GM19239 (cell line): ENCODE measurements at regions not wholly inside any gene's neighbourhood (a gene's known extent, or its start where the extent isn't known, plus 50 kb on each side); places are given as distances from the start of the nearest gene placed in this dataset.
"Not testable (repeated sequence)": the region's sequence is repeated elsewhere in the genome, so short reads cannot be mapped to it uniquely, and the experiment has no call there.

Experiments
- DNase-seq: peaks from one replicate; pipeline ENCODE4 v3.0.0; 2011; ENCODE audit warnings: low spot score; ENCODE audit not compliant: insufficient read length
- FAIRE-seq: peaks from 2 replicates; lab custom pipeline; 2011; peaks lifted over from hg19 to GRCh38; lab: Jason Lieb, UNC

- DNase-seq (no peak), FAIRE-seq (no peak)
These were observed 173.0 kb upstream of the E2F7 start for GRCh38 chr12:77238335-77238734.

GRCh38 chr12:77237896-77238295 is 172.5 kb upstream of the E2F7 start:
- DNase-seq: no peak
- FAIRE-seq: no peak

DNA sequence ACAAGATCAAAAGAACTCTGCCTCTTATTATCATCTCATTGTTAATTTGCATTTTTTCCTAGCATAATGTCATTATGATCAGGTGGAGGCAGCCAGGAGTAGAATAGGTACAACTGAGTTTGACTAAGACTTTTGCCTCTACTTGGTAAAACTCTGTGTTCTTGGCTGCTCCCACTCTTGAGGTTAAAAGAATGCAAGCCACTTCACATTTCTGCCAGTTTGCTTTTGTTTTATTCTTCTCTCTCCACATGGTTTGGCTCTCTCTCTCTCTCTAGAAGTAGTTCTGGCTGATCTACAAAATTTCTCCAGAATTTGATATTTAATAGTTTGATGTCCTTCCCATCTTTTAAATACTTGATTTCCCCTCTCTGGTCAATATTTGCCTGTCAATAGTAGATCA is 170.7 kb upstream of the E2F7 start:
- no peak for FAIRE-seq
- DNase-seq: no peak

- FAIRE-seq (no peak), DNase-seq (no peak)
These were observed 166.7 kb upstream of the E2F7 start for GRCh38 chr12:77232045-77232444.

DNA sequence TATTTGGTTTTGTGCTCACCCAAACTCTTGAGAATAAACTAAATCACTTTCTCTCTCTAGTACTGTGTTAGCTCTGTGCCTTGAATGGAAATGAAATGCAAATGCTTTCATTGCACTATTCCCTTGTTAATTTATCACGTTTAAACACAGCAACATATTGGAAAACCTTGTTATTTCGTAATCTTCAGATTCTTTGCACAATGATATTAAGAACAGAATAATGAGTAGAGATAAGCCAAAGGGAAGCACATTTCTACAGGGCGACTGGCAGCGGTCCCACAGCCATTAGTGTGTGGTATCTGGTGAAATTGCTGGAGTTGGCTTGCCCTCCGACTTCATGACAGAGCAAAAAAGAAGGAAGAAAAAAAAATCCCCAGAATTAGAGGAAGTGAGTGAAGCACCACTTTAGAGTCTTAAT is 166.1 kb upstream of the E2F7 start:
- no peak for DNase-seq
- FAIRE-seq: no peak

DNA sequence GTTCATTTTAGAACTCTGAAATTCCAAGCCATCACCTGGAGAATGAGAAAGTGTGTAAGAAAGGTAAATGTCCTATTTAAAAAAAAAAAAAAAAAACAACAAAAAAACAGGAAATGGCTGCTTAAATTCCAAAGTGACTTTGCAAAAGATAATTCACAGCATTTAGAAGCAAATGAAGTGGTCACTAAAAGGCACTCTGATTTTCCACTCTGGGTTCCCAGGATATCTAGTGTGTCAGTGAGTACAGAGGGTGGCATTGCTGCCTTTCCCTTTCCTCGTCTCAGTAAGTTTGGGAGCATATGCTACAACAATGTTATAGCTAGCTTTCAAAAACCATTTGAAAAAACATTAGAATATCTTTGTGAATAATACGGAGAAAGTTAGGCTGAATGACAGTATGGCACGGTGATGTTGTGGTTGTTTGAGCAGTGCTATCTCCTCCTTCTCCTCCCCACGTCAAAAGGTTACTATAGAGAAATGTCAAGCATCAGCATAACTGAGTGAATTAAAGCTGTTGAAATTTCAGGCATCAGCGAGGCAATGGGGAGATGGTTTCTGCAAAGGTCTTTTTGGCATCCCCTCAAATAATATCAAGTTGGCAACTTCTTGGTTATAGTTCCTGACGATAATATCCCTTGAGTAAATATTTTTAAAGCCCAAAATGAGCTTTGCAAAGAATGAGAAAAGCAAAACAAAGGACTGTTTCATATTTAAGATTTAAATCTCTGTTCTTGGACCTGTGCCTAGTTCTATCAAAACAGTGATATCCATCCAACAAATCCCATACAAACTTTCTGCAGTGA is 164.5 kb upstream of the E2F7 start:
- FAIRE-seq (no peak), DNase-seq (no peak)

GRCh38 chr12:77228376-77228775 is 163.0 kb upstream of the E2F7 start:
- FAIRE-seq (no peak), DNase-seq (no peak)

- DNase-seq (no peak), FAIRE-seq (no peak)
These were observed 161.0 kb upstream of the E2F7 start for GRCh38 chr12:77226368-77226767.

DNA sequence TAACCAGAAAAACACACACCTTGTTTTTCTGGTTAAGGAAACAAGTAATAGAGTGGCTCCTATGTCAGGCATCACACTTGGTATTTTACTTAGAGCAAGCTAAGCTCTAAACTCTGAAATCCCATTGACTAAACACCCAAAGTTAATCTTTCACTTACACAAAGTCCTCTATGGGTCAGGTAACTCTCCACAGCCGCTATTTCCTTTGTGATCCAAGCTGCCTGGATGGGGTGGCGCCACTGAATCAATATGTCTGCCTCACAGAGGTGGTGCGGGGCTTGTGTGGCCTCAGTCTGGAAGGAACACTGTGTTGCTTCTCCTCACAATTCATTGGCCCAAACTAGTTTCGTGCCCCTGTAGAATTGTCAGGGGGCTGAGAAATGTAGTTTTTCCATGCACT is 160.0 kb upstream of the E2F7 start:
- DNase-seq (no peak), FAIRE-seq (no peak)

DNA sequence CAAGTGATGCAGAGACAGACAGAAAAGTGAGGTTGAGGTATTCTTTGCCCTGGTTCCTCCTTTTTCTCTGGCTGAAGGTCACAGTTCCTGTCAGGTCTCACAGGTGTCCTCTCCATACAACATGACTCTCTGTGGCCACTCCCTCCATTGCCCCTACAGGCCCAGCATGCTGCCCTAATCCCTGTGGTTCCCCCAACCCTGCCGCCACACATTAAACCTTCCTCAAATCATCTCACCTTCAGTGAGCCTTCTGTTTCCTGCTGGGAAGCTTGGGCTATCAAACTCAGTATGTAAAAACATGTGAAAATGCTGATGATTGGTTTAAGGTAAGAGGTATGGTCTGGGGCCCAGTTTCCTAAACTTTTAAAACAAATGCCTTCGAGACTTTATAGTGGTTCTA is 159.0 kb upstream of the E2F7 start:
- FAIRE-seq: no peak

GRCh38 chr12:77222336-77222735 is 157.0 kb upstream of the E2F7 start:
- FAIRE-seq (no peak), DNase-seq (no peak)

More for the DNA sequence above, 159.0 kb upstream of the E2F7 start:
- DNase-seq: no peak

DNA sequence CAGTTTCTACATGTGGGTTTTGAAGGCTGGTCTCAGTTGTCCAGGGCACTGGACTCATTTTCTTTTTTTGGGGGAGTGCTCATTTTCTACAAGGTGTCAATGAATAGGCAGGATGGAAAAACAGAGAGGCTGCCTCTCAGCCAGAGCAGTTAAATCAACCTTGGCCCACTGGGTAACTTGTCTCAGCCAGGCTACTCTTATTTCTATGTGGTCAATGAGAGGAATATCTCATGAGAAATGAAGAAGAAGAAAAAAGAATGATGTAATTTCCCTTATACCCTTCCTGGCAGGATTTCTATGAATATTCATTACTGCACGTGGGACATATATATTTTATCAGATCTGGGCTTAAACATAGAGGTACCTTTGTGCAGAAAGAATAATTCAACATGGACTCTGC is 155.2 kb upstream of the E2F7 start:
- no peak for FAIRE-seq
- DNase-seq: no peak

GRCh38 chr12:77218278-77218677 is 152.9 kb upstream of the E2F7 start:
- no peak for DNase-seq
- FAIRE-seq: no peak

GRCh38 chr12:77216136-77216535 is 150.8 kb upstream of the E2F7 start:
- FAIRE-seq: not testable (repeated sequence)

GRCh38 chr12:77214136-77214535 is 148.8 kb upstream of the E2F7 start:
- no peak for DNase-seq

More at GRCh38 chr12:77216136-77216535, 150.8 kb upstream of the E2F7 start:
- DNase-seq: not testable (repeated sequence)

GRCh38 chr12:77213319-77213718 is 147.9 kb upstream of the E2F7 start:
- FAIRE-seq (no peak), DNase-seq (no peak)

More at GRCh38 chr12:77214136-77214535, 148.8 kb upstream of the E2F7 start:
- FAIRE-seq: no peak

DNA sequence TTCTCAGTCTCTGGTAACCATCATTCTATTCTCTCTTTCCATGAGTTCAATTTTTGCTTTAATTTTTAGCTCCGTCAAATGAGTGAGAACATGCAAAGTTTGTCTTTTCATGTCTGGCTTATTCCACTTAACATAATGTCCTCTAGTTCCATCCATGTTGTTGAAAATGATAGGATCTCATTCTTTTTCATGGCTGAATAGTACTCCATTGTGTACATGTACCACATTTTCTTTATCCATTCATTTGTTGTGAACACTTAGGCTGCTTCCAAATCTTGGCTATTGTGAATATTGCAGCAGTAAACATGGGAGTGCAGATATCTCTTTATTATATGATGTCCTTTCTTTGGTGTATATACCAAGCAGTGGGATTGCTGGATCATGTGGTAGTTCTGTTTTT is 145.4 kb upstream of the E2F7 start:
- DNase-seq (no peak), FAIRE-seq (no peak)

- DNase-seq: no peak
These were observed 138.7 kb upstream of the E2F7 start for GRCh38 chr12:77204083-77204482.

GRCh38 chr12:77202457-77203060 is 137.2 kb upstream of the E2F7 start:
- FAIRE-seq: no peak
- no peak for DNase-seq

More at GRCh38 chr12:77204083-77204482, 138.7 kb upstream of the E2F7 start:
- no peak for FAIRE-seq

DNA sequence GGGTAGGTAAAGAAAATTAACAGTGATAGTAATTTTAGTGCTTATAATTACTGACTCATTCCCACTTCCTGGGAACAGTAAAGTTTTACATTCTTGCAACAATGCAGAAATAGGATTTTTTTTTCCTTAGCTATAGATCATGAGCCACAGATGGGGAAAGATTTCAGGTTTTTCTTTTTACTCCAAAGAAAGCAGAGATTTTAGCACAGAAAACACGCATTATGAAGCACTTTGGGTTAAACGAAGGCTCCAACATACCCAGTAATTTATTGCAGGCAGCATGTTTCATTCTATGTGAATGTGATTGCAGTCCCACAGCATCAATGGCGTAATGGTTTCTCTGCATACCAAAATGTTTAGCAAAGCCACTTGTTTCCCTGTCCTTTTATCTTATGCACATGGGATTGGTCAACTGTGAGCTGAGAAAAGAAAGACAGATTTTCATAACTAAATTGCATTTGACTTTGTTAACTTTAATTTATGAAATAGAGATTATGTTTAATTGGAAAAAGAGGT is 124.6 kb upstream of the E2F7 start:
- FAIRE-seq: no peak
- DNase-seq: no peak

- no peak for FAIRE-seq
- no peak for DNase-seq
These were observed 124.1 kb upstream of the E2F7 start for GRCh38 chr12:77189458-77189857.
